OCI-LY1 (cell line): ENCODE measurements at regions not wholly inside any gene's neighbourhood (a gene's known extent, or its start where the extent isn't known, plus 50 kb on each side); places are given as distances from the start of the nearest gene placed in this dataset.

Experiments used
- H2AFZ ChIP-seq: fragments of 200-600 bp; sonication (generic), shearing (Covaris generic); 2 replicates; pipeline ENCODE4 v1.6.0; 2014; ENCODE audit warnings: antibody characterized with exemption, mild to moderate bottlenecking, low read length
- H3F3A ChIP-seq: fragments of 200-600 bp; sonication (generic), shearing (Covaris generic); 2 replicates; pipeline ENCODE4 v1.6.0; 2014; ENCODE audit warnings: mild to moderate bottlenecking, antibody characterized with exemption, low read length, moderate library complexity; ENCODE audit not compliant: insufficient read depth
- H3K27ac ChIP-seq: fragments of 200-600 bp; sonication (generic); 2 replicates; pipeline ENCODE4 v1.5.1; 2014; ENCODE audit warnings: low read length, mixed run types, mild to moderate bottlenecking, low read depth; ENCODE audit not compliant: poor library complexity, severe bottlenecking
- H3K27me3 ChIP-seq: fragments of 200-600 bp; sonication (generic); 2 replicates; pipeline ENCODE4 v1.6.0; 2014; ENCODE audit warnings: antibody characterized with exemption, mild to moderate bottlenecking, low read length, moderate library complexity; ENCODE audit not compliant: insufficient read depth
- H3K36me3 ChIP-seq: fragments of 200-600 bp; sonication (generic); 2 replicates; pipeline ENCODE4 v1.6.1; 2014; ENCODE audit warnings: mild to moderate bottlenecking, antibody characterized with exemption, low read length, moderate library complexity, mixed read lengths; ENCODE audit not compliant: insufficient read depth
- H3K4me1 ChIP-seq: fragments of 200-600 bp; sonication (generic); 2 replicates; pipeline ENCODE4 v1.5.1; 2014; ENCODE audit warnings: mild to moderate bottlenecking, low read length, moderate library complexity; ENCODE audit not compliant: insufficient read depth, severe bottlenecking
- H3K4me2 ChIP-seq: fragments of 200-600 bp; sonication (generic), shearing (Covaris generic); 2 replicates; pipeline ENCODE4 v1.6.1; 2014; ENCODE audit warnings: low read length
- H3K4me3 ChIP-seq: fragments of 200-600 bp; sonication (generic); 2 replicates; pipeline ENCODE4 v1.5.1; 2014; ENCODE audit warnings: low read length, low read depth, mild to moderate bottlenecking, mixed read lengths; ENCODE audit not compliant: poor library complexity, severe bottlenecking
- H3K79me2 ChIP-seq: fragments of 200-600 bp; shearing (Covaris generic); 2 replicates; pipeline ENCODE4 v1.6.1; 2016; ENCODE audit warnings: mixed run types, low read length, mixed read lengths; ENCODE audit not compliant: insufficient read depth
- H3K9ac ChIP-seq: fragments of 200-600 bp; sonication (generic), shearing (Covaris generic); 2 replicates; pipeline ENCODE4 v1.6.1; 2014; ENCODE audit warnings: mild to moderate bottlenecking, low read length, mixed read lengths
- H3K9me2 ChIP-seq: fragments of 200-600 bp; sonication (generic), shearing (Covaris generic); 2 replicates; pipeline ENCODE4 v1.6.1; 2014; ENCODE audit warnings: low read depth, mild to moderate bottlenecking, low read length, mixed read lengths
- H3K9me3 ChIP-seq: fragments of 200-600 bp; shearing (Covaris generic); 2 replicates; pipeline ENCODE4 v1.6.1; 2014; ENCODE audit warnings: low read length, mixed read lengths
- H4K20me1 ChIP-seq: fragments of 200-600 bp; sonication (generic), shearing (Covaris generic); 2 replicates; pipeline ENCODE4 v1.6.0; 2016; ENCODE audit warnings: mild to moderate bottlenecking, low read length; ENCODE audit not compliant: insufficient read depth
- EZH2 ChIP-seq: fragments of 200-600 bp; sonication (generic), shearing (Covaris generic); IDR thresholded peaks from 2 replicates; pipeline ENCODE4 v1.8.0; 2017; ENCODE audit warnings: borderline replicate concordance, mixed run types, mild to moderate bottlenecking, antibody characterized with exemption, low read length, moderate library complexity, mixed read lengths
- TF ChIP-seq, protein P1 (sequence below): fragments of 200-600 bp; sonication (generic), shearing (Covaris generic); IDR thresholded peaks from 2 replicates; pipeline ENCODE4 v1.5.1; 2017; ENCODE audit warnings: mild to moderate bottlenecking, antibody characterized with exemption, low read length, moderate library complexity, mixed read lengths

DNA sequence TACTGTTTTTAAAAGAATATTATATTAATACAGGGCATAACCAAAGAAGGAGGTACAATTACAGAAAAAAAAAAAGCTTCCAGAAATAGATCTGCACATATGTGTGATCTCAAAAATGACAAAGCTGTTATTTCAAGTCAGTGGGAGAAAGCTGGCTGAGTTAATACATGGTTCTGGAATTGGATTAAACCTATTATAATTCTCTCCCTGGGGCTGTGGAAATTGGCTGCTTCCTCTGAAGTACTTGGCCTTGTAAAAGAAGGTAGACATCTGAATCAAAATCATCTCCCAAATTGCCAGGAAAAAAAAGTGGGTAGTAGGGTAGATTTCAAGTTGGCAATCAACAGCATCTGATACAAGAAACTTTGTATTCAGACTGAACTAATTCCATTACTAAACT is 723.9 kb upstream of the ALCAM start:
- peaks cover 6% of the 10 kb centered on the region; the same call in 1 of the 2 replicates for H3K9me3 ChIP-seq
- H3K4me3 ChIP-seq: no peak overlapping the region
- H3K4me2 ChIP-seq: no peak overlapping the region
- H3K36me3 ChIP-seq: no peaks in the 10 kb centered on the region
- no peaks in the 10 kb centered on the region for H3F3A ChIP-seq
- H3K4me1 ChIP-seq: no peaks in the 10 kb centered on the region
- TF ChIP-seq EZH2: no peak
- TF ChIP-seq, protein P1, sequence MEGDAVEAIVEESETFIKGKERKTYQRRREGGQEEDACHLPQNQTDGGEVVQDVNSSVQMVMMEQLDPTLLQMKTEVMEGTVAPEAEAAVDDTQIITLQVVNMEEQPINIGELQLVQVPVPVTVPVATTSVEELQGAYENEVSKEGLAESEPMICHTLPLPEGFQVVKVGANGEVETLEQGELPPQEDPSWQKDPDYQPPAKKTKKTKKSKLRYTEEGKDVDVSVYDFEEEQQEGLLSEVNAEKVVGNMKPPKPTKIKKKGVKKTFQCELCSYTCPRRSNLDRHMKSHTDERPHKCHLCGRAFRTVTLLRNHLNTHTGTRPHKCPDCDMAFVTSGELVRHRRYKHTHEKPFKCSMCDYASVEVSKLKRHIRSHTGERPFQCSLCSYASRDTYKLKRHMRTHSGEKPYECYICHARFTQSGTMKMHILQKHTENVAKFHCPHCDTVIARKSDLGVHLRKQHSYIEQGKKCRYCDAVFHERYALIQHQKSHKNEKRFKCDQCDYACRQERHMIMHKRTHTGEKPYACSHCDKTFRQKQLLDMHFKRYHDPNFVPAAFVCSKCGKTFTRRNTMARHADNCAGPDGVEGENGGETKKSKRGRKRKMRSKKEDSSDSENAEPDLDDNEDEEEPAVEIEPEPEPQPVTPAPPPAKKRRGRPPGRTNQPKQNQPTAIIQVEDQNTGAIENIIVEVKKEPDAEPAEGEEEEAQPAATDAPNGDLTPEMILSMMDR: no peak
- H4K20me1 ChIP-seq: no peaks in the 10 kb centered on the region
- no peak overlapping the region for H2AFZ ChIP-seq
- no peaks in the 10 kb centered on the region for H3K27me3 ChIP-seq
- H3K9ac ChIP-seq: no peak overlapping the region
- H3K27ac ChIP-seq: no peak overlapping the region
- H3K79me2 ChIP-seq: no peaks in the 10 kb centered on the region
- H3K9me2 ChIP-seq: no peaks in the 10 kb centered on the region

- Histone ChIP-seq H3K9me2 (no peaks in the 10 kb centered on the region), H3K27me3 (no peaks in the 10 kb centered on the region), H3K27ac (no peak overlapping the region), H3F3A (no peaks in the 10 kb centered on the region), H3K4me3 (no peak overlapping the region), H3K36me3 (no peaks in the 10 kb centered on the region), H3K9me3 (no peaks in the 10 kb centered on the region), H3K4me1 (no peaks in the 10 kb centered on the region), H3K9ac (no peak overlapping the region), H2AFZ (no peak overlapping the region), H3K4me2 (no peak overlapping the region), H4K20me1 (no peaks in the 10 kb centered on the region), H3K79me2 (no peaks in the 10 kb centered on the region)
- no peak for TF ChIP-seq EZH2
- TF ChIP-seq, protein P1: no peak
Measured at GRCh38 chr3:104646196-104646595, 720.5 kb upstream of the ALCAM start.

- Histone ChIP-seq H3K9ac (no peak overlapping the region), H3K27ac (no peak overlapping the region), H2AFZ (no peak overlapping the region), H3K4me2 (no peak overlapping the region), H3K9me3 (no peaks in the 10 kb centered on the region), H3K36me3 (no peaks in the 10 kb centered on the region), H3K79me2 (no peaks in the 10 kb centered on the region), H4K20me1 (no peaks in the 10 kb centered on the region), H3K4me1 (no peaks in the 10 kb centered on the region), H3K9me2 (no peaks in the 10 kb centered on the region), H3K4me3 (no peak overlapping the region), H3F3A (no peaks in the 10 kb centered on the region), H3K27me3 (no peaks in the 10 kb centered on the region)
- TF ChIP-seq, protein P1: no peak
- TF ChIP-seq EZH2: no peak
Measured at GRCh38 chr3:104648823-104649222, 717.9 kb upstream of the ALCAM start.
